Fibroblast of the aortic adventitia (primary cell): ENCODE measurements at regions not wholly inside any gene's neighbourhood (a gene's known extent, or its start where the extent isn't known, plus 50 kb on each side); places are given as distances from the start of the nearest gene placed in this dataset.
"Not testable (repeated sequence)": the region's sequence is repeated elsewhere in the genome, so short reads cannot be mapped to it uniquely, and the experiment has no call there.

Source experiments
- DNase-seq: peaks from one replicate; pipeline ENCODE4 v3.0.0-alpha.2; 2010; ENCODE audit warnings: low read depth
- H3K4me3 ChIP-seq: 2 replicates; pipeline ENCODE4 v1.5.1; 2011; ENCODE audit warnings: low read depth, mild to moderate bottlenecking, control low read depth, low read length, moderate library complexity
- CTCF ChIP-seq: IDR thresholded peaks from 2 replicates; pipeline ENCODE4 v1.5.1; 2011; ENCODE audit warnings: mild to moderate bottlenecking, low read length, control low read depth, inconsistent platforms; ENCODE audit not compliant: insufficient read depth

- DNase-seq: no peak
- no peak for TF ChIP-seq CTCF
- H3K4me3 ChIP-seq: no peak overlapping the region
Observed at GRCh38 chr11:134975866-134976376, 563.9 kb upstream of the B3GAT1 start.

- no peak overlapping the region for H3K4me3 ChIP-seq
- no peak for DNase-seq
- no peak for TF ChIP-seq CTCF
Observed at GRCh38 chr11:134973801-134974200, 561.8 kb upstream of the B3GAT1 start.

- no peak for DNase-seq
- no peak overlapping the region for H3K4me3 ChIP-seq
- TF ChIP-seq CTCF: no peak
Observed at GRCh38 chr11:134971381-134971780, 559.3 kb upstream of the B3GAT1 start.

- no peak overlapping the region for H3K4me3 ChIP-seq
- TF ChIP-seq CTCF: no peak
- DNase-seq: no peak
Observed at GRCh38 chr11:134967746-134968145, 555.7 kb upstream of the B3GAT1 start.

GRCh38 chr11:134961386-134961785 lies 549.3 kb upstream of the B3GAT1 start:
- DNase-seq: not testable (repeated sequence)

GRCh38 chr11:134958870-134959269 lies 546.8 kb upstream of the B3GAT1 start:
- no peak for DNase-seq
- TF ChIP-seq CTCF: no peak
- no peak overlapping the region for H3K4me3 ChIP-seq

More at GRCh38 chr11:134961386-134961785, 549.3 kb upstream of the B3GAT1 start:
- H3K4me3 ChIP-seq: not testable (repeated sequence)

GRCh38 chr11:134958336-134958640 lies 546.2 kb upstream of the B3GAT1 start:
- TF ChIP-seq CTCF: no peak

More at GRCh38 chr11:134958336-134958640, 546.2 kb upstream of the B3GAT1 start:
- no peak for DNase-seq
- H3K4me3 ChIP-seq: no peak overlapping the region
